ENCODE measurements at regions not wholly inside any gene's neighbourhood (a gene's known extent, or its start where the extent isn't known, plus 50 kb on each side); places are given as distances from the start of the nearest gene placed in this dataset.

DNA sequence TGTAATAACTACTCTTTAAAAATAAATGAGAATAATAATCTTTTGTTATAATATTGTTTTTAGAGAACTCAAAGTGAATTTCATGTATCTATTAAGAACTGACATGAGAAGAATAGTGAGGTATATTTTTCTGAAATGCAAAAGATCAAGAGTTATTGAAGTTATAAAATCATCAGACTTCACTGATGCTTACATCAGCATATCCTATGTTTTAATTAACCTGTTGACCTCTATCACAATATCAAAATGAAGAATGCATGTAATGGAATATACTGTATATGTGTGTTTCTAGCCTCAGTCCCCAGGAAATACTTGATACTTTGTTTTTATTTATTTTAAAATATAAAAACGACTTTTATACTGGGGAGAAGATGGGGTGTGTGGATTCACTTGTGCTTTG is 533.1 kb downstream of the KCTD16 start:
- TF ChIP-seq, protein P1, sequence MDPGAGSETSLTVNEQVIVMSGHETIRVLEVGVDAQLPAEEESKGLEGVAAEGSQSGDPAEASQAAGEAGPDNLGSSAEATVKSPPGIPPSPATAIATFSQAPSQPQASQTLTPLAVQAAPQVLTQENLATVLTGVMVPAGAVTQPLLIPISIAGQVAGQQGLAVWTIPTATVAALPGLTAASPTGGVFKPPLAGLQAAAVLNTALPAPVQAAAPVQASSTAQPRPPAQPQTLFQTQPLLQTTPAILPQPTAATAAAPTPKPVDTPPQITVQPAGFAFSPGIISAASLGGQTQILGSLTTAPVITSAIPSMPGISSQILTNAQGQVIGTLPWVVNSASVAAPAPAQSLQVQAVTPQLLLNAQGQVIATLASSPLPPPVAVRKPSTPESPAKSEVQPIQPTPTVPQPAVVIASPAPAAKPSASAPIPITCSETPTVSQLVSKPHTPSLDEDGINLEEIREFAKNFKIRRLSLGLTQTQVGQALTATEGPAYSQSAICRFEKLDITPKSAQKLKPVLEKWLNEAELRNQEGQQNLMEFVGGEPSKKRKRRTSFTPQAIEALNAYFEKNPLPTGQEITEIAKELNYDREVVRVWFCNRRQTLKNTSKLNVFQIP (CRISPR knock-in tag; IDR thresholded peaks at IDR 0.05; ENCODE audit: borderline replicate concordance, low read depth) = no peak
- TF ChIP-seq SNAI2 (CRISPR knock-in tag; IDR thresholded peaks at IDR 0.05) (no peak), TOX (CRISPR knock-in tag; IDR thresholded peaks at IDR 0.05; ENCODE audit: borderline replicate concordance) (no peak), ZNF8 (CRISPR knock-in tag; IDR thresholded peaks at IDR 0.05) (no peak), CSDC2 (CRISPR knock-in tag; IDR thresholded peaks at IDR 0.05) (no peak), OSR1 (CRISPR knock-in tag; IDR thresholded peaks at IDR 0.05) (no peak), ZFP30 (CRISPR knock-in tag; IDR thresholded peaks at IDR 0.05) (no peak), ESRRG (CRISPR knock-in tag; IDR thresholded peaks at IDR 0.05) (no peak)
- TF ChIP-seq, protein P2, sequence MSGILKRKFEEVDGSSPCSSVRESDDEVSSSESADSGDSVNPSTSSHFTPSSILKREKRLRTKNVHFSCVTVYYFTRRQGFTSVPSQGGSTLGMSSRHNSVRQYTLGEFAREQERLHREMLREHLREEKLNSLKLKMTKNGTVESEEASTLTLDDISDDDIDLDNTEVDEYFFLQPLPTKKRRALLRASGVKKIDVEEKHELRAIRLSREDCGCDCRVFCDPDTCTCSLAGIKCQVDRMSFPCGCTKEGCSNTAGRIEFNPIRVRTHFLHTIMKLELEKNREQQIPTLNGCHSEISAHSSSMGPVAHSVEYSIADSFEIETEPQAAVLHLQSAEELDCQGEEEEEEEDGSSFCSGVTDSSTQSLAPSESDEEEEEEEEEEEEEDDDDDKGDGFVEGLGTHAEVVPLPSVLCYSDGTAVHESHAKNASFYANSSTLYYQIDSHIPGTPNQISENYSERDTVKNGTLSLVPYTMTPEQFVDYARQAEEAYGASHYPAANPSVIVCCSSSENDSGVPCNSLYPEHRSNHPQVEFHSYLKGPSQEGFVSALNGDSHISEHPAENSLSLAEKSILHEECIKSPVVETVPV (CRISPR knock-in tag; IDR thresholded peaks at IDR 0.05) = no peak
- ATAC-seq = no peak

DNA sequence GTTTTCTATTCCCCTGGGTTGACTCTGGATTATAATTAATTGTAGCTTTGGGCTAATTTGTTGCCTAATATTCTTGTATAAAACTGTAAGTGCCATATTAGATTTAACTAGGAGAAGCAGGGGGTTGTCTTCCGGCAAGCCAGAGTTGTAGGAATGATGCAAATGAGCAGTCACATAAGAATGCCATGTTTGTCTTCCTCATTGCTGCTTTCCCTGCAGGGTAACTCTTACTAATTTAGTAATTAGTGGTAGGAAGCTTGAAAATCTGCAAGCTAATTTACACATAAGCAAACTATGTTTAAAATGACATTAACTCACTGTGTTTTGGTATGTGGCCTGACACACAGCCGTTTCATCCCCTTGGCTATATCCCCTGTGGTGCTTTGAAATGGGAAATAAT is 527.8 kb downstream of the KCTD16 start:
- no peak for ATAC-seq
- TF ChIP-seq ISL1 (CRISPR knock-in tag; IDR thresholded peaks at IDR 0.05) = no peak
- TF ChIP-seq ZNF8 (CRISPR knock-in tag; IDR thresholded peaks at IDR 0.05) = no peak
- TF ChIP-seq ZNF565 (CRISPR knock-in tag; conservative IDR thresholded peaks at IDR 0.05; ENCODE audit: low read depth) = no peak
- TF ChIP-seq, protein P1 (CRISPR knock-in tag; IDR thresholded peaks at IDR 0.05; ENCODE audit: borderline replicate concordance, low read depth) = no peak
- no peak for TF ChIP-seq RARB (CRISPR knock-in tag; IDR thresholded peaks at IDR 0.05)
- TF ChIP-seq ZNF70 (CRISPR knock-in tag; IDR thresholded peaks at IDR 0.05) = no peak
- TF ChIP-seq, protein P3, sequence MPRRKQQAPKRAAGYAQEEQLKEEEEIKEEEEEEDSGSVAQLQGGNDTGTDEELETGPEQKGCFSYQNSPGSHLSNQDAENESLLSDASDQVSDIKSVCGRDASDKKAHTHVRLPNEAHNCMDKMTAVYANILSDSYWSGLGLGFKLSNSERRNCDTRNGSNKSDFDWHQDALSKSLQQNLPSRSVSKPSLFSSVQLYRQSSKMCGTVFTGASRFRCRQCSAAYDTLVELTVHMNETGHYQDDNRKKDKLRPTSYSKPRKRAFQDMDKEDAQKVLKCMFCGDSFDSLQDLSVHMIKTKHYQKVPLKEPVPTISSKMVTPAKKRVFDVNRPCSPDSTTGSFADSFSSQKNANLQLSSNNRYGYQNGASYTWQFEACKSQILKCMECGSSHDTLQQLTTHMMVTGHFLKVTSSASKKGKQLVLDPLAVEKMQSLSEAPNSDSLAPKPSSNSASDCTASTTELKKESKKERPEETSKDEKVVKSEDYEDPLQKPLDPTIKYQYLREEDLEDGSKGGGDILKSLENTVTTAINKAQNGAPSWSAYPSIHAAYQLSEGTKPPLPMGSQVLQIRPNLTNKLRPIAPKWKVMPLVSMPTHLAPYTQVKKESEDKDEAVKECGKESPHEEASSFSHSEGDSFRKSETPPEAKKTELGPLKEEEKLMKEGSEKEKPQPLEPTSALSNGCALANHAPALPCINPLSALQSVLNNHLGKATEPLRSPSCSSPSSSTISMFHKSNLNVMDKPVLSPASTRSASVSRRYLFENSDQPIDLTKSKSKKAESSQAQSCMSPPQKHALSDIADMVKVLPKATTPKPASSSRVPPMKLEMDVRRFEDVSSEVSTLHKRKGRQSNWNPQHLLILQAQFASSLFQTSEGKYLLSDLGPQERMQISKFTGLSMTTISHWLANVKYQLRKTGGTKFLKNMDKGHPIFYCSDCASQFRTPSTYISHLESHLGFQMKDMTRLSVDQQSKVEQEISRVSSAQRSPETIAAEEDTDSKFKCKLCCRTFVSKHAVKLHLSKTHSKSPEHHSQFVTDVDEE (CRISPR knock-in tag; IDR thresholded peaks at IDR 0.05) = no peak
- no peak for TF ChIP-seq TCF4 (CRISPR knock-in tag; IDR thresholded peaks at IDR 0.05; ENCODE audit: borderline replicate concordance)
- no peak for TF ChIP-seq OSR1 (CRISPR knock-in tag; IDR thresholded peaks at IDR 0.05)
- no peak for TF ChIP-seq PPARA (CRISPR knock-in tag; IDR thresholded peaks at IDR 0.05; ENCODE audit: borderline replicate concordance)
- TF ChIP-seq, protein P2 (CRISPR knock-in tag; IDR thresholded peaks at IDR 0.05) = no peak
- no peak for TF ChIP-seq ZFP30 (CRISPR knock-in tag; IDR thresholded peaks at IDR 0.05)
- TF ChIP-seq ESRRG (CRISPR knock-in tag; IDR thresholded peaks at IDR 0.05) = no peak
- no peak for TF ChIP-seq TOX (CRISPR knock-in tag; IDR thresholded peaks at IDR 0.05; ENCODE audit: borderline replicate concordance)
- TF ChIP-seq, protein P4, sequence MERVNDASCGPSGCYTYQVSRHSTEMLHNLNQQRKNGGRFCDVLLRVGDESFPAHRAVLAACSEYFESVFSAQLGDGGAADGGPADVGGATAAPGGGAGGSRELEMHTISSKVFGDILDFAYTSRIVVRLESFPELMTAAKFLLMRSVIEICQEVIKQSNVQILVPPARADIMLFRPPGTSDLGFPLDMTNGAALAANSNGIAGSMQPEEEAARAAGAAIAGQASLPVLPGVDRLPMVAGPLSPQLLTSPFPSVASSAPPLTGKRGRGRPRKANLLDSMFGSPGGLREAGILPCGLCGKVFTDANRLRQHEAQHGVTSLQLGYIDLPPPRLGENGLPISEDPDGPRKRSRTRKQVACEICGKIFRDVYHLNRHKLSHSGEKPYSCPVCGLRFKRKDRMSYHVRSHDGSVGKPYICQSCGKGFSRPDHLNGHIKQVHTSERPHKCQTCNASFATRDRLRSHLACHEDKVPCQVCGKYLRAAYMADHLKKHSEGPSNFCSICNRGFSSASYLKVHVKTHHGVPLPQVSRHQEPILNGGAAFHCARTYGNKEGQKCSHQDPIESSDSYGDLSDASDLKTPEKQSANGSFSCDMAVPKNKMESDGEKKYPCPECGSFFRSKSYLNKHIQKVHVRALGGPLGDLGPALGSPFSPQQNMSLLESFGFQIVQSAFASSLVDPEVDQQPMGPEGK (CRISPR knock-in tag; IDR thresholded peaks at IDR 0.05; ENCODE audit: borderline replicate concordance) = no peak
- TF ChIP-seq ZC3H10 (CRISPR knock-in tag; IDR thresholded peaks at IDR 0.05) = no peak
- no peak for TF ChIP-seq CSDC2 (CRISPR knock-in tag; IDR thresholded peaks at IDR 0.05)
- TF ChIP-seq SNAI2 (CRISPR knock-in tag; IDR thresholded peaks at IDR 0.05) = no peak
- TF ChIP-seq BACH2 (CRISPR knock-in tag; IDR thresholded peaks at IDR 0.05; ENCODE audit: borderline replicate concordance) = no peak
- TF ChIP-seq, protein P5, sequence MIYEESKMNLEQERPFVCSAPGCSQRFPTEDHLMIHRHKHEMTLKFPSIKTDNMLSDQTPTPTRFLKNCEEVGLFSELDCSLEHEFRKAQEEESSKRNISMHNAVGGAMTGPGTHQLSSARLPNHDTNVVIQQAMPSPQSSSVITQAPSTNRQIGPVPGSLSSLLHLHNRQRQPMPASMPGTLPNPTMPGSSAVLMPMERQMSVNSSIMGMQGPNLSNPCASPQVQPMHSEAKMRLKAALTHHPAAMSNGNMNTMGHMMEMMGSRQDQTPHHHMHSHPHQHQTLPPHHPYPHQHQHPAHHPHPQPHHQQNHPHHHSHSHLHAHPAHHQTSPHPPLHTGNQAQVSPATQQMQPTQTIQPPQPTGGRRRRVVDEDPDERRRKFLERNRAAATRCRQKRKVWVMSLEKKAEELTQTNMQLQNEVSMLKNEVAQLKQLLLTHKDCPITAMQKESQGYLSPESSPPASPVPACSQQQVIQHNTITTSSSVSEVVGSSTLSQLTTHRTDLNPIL (CRISPR knock-in tag; IDR thresholded peaks at IDR 0.05; ENCODE audit: low read depth) = no peak
